ENCODE measurements at regions not wholly inside any gene's neighbourhood (a gene's known extent, or its start where the extent isn't known, plus 50 kb on each side); places are given as distances from the start of the nearest gene placed in this dataset.

DNA sequence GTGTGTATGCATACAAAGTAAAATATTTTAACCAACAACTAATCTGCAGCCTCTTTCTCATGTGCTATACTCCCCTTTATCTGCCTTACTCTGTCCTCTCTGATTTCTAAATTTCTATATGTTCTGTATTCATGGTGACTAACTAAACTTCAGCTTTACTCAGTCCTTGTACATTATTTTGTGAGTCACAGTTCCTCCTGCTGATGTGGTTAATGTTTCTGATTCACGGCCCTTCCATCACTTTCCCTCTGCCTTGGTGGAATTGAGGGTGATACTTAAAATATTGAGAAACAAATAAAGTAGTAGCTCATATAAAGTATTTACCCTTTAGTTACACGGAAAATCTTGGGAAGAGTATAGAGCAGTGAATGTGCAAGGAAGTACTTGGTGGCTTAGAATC is 899.1 kb upstream of the ZWINT start:
- H3K4me1 ChIP-seq (ENCODE audit: insufficient read depth, low read length): no peaks in the 10 kb centered on the region
- ChIA-PET POLR2A (ENCODE audit: partially characterized antibody) (no interaction called here), CTCF (ENCODE audit: partially characterized antibody) (no interaction called here)
- intact Hi-C loops (cut with micrococcal nuclease): no loop called here
- no peaks in the 10 kb centered on the region for H3K36me3 Mint-ChIP-seq
- H3K27me3 Mint-ChIP-seq: no peaks in the 10 kb centered on the region
- peaks cover 3 to 22% (median 6%) of the 10 kb centered on the region in 8 donors for H3K9me3 Mint-ChIP-seq
- no peaks in the 10 kb centered on the region for H3K4me1 Mint-ChIP-seq
- H3K27ac Mint-ChIP-seq: no peak overlapping the region
- H3K4me3 ChIP-seq (ENCODE audit: low read length in 2 of 2): no peak overlapping the region
- no peak overlapping the region for H3K4me3 Mint-ChIP-seq
- no peaks in the 10 kb centered on the region for H3K36me3 ChIP-seq (ENCODE audit: insufficient read depth, low read length)
- H3K27ac ChIP-seq (ENCODE audit: low read depth, low read length): no peak overlapping the region
- no peak for DNase-seq
- H3K27me3 ChIP-seq (ENCODE audit: insufficient read depth, low read length): no peaks in the 10 kb centered on the region
- peaks cover 0 to 4% of the 10 kb centered on the region in 2 donors for H3K9me3 ChIP-seq (ENCODE audit: control insufficient read depth in 1 of 2, low read length in 2 of 2)

DNA sequence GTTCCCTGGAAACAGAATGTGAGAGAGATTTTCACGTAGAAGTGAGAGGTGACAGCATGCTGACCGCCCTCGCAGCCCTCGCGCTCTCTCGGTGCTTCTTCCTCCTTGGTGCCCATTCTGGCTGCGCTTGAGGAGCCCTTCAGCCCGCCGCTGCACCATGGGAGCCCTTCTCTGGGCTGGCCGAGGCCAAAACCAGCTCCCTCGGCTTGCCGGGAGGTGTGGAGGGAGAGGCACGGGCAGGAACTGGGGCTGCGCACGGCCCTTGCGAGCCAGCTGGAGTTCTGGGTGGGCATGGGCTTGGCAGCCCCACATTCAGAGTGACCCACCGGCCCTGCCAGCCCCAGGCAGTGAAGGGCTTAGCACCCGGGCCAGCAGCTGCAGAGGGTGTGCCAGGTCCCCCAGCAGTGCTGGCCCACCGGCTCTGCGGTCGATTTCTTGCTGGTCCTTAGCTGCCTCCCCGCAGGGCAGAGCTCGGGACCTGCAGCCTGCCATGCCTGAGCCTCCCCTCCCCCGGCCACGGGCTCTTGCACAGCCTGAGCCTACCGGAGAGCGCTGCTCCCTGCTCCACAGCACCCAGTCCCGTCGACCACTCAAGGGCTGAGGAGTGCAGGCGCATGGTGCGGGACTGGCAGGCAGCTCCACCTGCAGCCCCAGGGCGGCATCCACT is 888.7 kb upstream of the ZWINT start:
- H3K27me3 ChIP-seq (ENCODE audit: insufficient read depth, low read length): no peaks in the 10 kb centered on the region
- Mint-ChIP-seq H3K4me3 (no peak overlapping the region), H3K27me3 (no peaks in the 10 kb centered on the region), H3K9me3 (peaks cover 0 to 8% (median 1%) of the 10 kb centered on the region in 8 donors), H3K27ac (no peak overlapping the region), H3K4me1 (no peaks in the 10 kb centered on the region), H3K36me3 (no peaks in the 10 kb centered on the region)
- no peak overlapping the region for H3K4me3 ChIP-seq (ENCODE audit: low read length in 2 of 2)
- H3K4me1 ChIP-seq (ENCODE audit: insufficient read depth, low read length): no peaks in the 10 kb centered on the region
- no peaks in the 10 kb centered on the region for H3K9me3 ChIP-seq (ENCODE audit: control insufficient read depth in 1 of 2, low read length in 2 of 2)
- H3K27ac ChIP-seq (ENCODE audit: low read depth, low read length): no peak overlapping the region
- peak in 1 of 5 donors; percentile 30 for DNase-seq
- H3K36me3 ChIP-seq (ENCODE audit: insufficient read depth, low read length): no peaks in the 10 kb centered on the region
- intact Hi-C loops (cut with micrococcal nuclease): no loop called here
- ChIA-PET POLR2A (ENCODE audit: partially characterized antibody) (no interaction called here), CTCF (ENCODE audit: partially characterized antibody) (no interaction called here)

DNA sequence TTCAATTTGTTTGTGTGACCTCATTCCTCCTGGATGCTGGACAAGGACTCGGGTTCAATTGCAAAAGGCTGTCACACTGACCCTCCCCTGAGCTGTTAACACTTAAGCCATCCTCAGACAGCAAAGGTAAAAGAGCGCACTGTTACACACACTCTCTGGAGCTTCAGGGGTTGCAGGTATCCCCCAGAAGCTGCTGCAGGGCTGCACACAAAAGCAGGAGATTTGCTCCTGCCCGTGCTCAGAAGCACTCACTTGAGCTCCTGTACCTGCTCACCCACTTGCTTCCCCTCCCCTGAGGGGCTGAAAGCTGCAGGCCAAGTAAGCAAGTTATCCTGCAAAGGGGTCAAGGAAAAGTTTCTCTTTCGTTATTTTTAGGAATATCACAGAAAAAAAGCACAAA is 886.2 kb upstream of the ZWINT start:
- Mint-ChIP-seq H3K4me3 (no peak overlapping the region), H3K36me3 (no peaks in the 10 kb centered on the region), H3K9me3 (peaks cover 0 to 6% (median 1%) of the 10 kb centered on the region in 8 donors), H3K27me3 (no peaks in the 10 kb centered on the region), H3K27ac (no peak overlapping the region), H3K4me1 (no peaks in the 10 kb centered on the region)
- H3K9me3 ChIP-seq (ENCODE audit: control insufficient read depth in 1 of 2, low read length in 2 of 2): no peaks in the 10 kb centered on the region
- no peak overlapping the region for H3K4me3 ChIP-seq (ENCODE audit: low read length in 2 of 2)
- H3K4me1 ChIP-seq (ENCODE audit: insufficient read depth, low read length): no peaks in the 10 kb centered on the region
- H3K27me3 ChIP-seq (ENCODE audit: insufficient read depth, low read length): no peaks in the 10 kb centered on the region
- intact Hi-C loops (cut with micrococcal nuclease): no loop called here
- no peak overlapping the region for H3K27ac ChIP-seq (ENCODE audit: low read depth, low read length)
- POLR2A ChIA-PET (ENCODE audit: partially characterized antibody): no interaction called here
- H3K36me3 ChIP-seq (ENCODE audit: insufficient read depth, low read length): no peaks in the 10 kb centered on the region
- CTCF ChIA-PET (ENCODE audit: partially characterized antibody): no interaction called here
- no peak for DNase-seq

DNA sequence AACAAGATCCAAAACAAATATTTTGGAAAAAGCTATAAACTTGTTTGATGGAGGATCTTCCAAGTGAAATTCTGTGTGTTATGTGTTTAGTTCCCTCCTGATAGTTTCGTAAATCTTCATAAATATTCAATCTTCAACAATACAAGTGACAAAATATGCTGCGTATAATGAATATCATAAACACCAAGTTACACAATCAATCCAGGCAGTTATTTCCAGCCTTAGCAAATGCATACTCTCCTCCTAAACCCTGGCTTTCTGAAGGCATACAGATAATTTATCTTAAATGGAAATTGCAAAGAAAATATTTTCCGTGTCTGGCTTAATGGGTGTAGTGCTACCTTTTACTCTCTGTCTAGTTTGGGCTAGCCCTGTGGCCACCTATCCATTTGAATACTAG is 864.9 kb upstream of the ZWINT start:
- Mint-ChIP-seq H3K36me3 (no peaks in the 10 kb centered on the region), H3K4me3 (no peak overlapping the region), H3K4me1 (no peaks in the 10 kb centered on the region), H3K27ac (no peak overlapping the region), H3K27me3 (no peaks in the 10 kb centered on the region), H3K9me3 (peaks cover 0 to 22% (median 7%) of the 10 kb centered on the region in 8 donors)
- Histone ChIP-seq H3K4me3 (ENCODE audit: low read length in 2 of 2) (no peak overlapping the region), H3K4me1 (ENCODE audit: insufficient read depth, low read length) (no peaks in the 10 kb centered on the region), H3K9me3 (ENCODE audit: control insufficient read depth in 1 of 2, low read length in 2 of 2) (no peaks in the 10 kb centered on the region), H3K27me3 (ENCODE audit: insufficient read depth, low read length) (no peaks in the 10 kb centered on the region), H3K36me3 (ENCODE audit: insufficient read depth, low read length) (no peaks in the 10 kb centered on the region), H3K27ac (ENCODE audit: low read depth, low read length) (no peak overlapping the region)
- ChIA-PET POLR2A (ENCODE audit: partially characterized antibody) (no interaction called here), CTCF (ENCODE audit: partially characterized antibody) (no interaction called here)
- intact Hi-C loops (cut with micrococcal nuclease): no loop called here
- no peak for DNase-seq

DNA sequence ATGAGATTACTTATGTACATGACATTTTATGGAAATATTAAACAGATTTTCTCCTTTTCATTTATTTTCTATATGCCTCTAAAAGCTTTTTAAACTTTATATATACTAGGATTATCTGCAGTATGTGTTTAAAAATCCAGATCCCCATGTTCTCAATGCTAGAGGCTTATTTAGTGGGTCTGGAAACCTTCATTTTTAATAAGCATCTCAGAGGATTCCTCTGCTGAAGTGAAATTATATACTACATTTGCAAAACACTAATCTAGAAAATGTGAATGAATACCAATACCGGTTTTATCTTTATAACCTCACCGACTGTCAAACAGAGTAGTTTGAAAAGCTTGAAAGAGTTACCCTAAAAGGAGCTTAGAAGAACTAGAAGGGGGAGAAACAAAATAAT is 863.8 kb upstream of the ZWINT start:
- no peak for DNase-seq
- Mint-ChIP-seq H3K9me3 (peaks cover 0 to 15% (median 4%) of the 10 kb centered on the region in 8 donors), H3K27ac (no peak overlapping the region), H3K4me1 (no peaks in the 10 kb centered on the region), H3K27me3 (no peaks in the 10 kb centered on the region), H3K36me3 (no peaks in the 10 kb centered on the region), H3K4me3 (no peak overlapping the region)
- Histone ChIP-seq H3K9me3 (ENCODE audit: control insufficient read depth in 1 of 2, low read length in 2 of 2) (no peaks in the 10 kb centered on the region), H3K27ac (ENCODE audit: low read depth, low read length) (no peak overlapping the region), H3K4me1 (ENCODE audit: insufficient read depth, low read length) (no peaks in the 10 kb centered on the region), H3K27me3 (ENCODE audit: insufficient read depth, low read length) (no peaks in the 10 kb centered on the region), H3K36me3 (ENCODE audit: insufficient read depth, low read length) (no peaks in the 10 kb centered on the region), H3K4me3 (ENCODE audit: low read length in 2 of 2) (no peak overlapping the region)
- intact Hi-C loops (cut with micrococcal nuclease): no loop called here
- ChIA-PET POLR2A (ENCODE audit: partially characterized antibody) (no interaction called here), CTCF (ENCODE audit: partially characterized antibody) (no interaction called here)

DNA sequence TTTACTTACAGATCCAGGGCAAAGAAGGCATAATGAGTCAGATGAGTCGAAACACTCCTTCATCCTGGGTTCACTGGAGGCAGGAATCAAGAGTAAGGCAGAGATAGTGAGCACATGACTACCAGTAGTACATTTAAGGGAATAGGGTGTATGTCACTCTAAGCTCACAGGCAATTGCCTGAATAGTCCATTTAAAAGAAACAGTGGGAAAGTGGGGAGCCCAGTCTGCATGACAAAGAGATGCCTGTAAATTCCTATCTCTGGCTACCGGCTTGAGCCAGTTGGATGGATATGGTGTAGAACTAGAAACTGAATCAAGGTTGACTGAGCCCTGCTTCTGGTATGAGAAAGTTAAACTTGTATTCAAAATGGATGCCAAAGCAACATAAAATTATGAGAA is 861.5 kb upstream of the ZWINT start:
- peaks cover 0 to 2% (median 0%) of the 10 kb centered on the region in 8 donors for H3K9me3 Mint-ChIP-seq

DNA sequence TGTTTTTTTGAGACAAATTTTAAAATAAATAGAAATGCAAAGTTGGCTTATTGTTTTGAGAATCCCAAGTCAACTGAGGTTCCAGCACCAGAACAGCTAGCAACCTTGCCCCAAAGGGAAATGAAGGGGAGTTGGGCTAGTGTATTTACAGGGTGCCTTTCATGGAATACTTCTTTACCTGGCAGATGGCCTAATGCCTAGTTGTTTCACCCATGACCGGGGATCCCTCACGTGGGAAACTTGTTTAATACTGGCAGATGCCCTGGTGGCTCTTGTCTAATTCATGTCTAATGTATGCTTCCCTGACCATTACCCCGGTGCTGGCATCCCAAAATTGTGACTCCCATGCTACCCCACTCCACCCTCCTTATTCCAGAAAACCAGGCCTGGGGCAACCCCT is 861.1 kb upstream of the ZWINT start:
- intact Hi-C loops (cut with micrococcal nuclease): no loop called here
- no peak overlapping the region for H3K4me3 ChIP-seq (ENCODE audit: low read length in 2 of 2)
- no peaks in the 10 kb centered on the region for H3K36me3 ChIP-seq (ENCODE audit: insufficient read depth, low read length)
- Mint-ChIP-seq H3K9me3 (peaks cover 0 to 2% (median 0%) of the 10 kb centered on the region in 8 donors), H3K27ac (no peak overlapping the region), H3K4me1 (no peaks in the 10 kb centered on the region), H3K4me3 (no peak overlapping the region), H3K27me3 (no peaks in the 10 kb centered on the region), H3K36me3 (no peaks in the 10 kb centered on the region)
- no peak overlapping the region for H3K27ac ChIP-seq (ENCODE audit: low read depth, low read length)
- no peaks in the 10 kb centered on the region for H3K27me3 ChIP-seq (ENCODE audit: insufficient read depth, low read length)
- H3K9me3 ChIP-seq (ENCODE audit: control insufficient read depth in 1 of 2, low read length in 2 of 2): no peaks in the 10 kb centered on the region
- CTCF ChIA-PET (ENCODE audit: partially characterized antibody): no interaction called here
- no peaks in the 10 kb centered on the region for H3K4me1 ChIP-seq (ENCODE audit: insufficient read depth, low read length)
- DNase-seq: no peak
- POLR2A ChIA-PET (ENCODE audit: partially characterized antibody): no interaction called here

More for the DNA sequence above, 861.5 kb upstream of the ZWINT start:
- Mint-ChIP-seq H3K27me3 (no peaks in the 10 kb centered on the region), H3K4me3 (no peak overlapping the region), H3K27ac (no peak overlapping the region), H3K4me1 (no peaks in the 10 kb centered on the region), H3K36me3 (no peaks in the 10 kb centered on the region)
- no peaks in the 10 kb centered on the region for H3K27me3 ChIP-seq (ENCODE audit: insufficient read depth, low read length)
- DNase-seq: no peak
- no peaks in the 10 kb centered on the region for H3K9me3 ChIP-seq (ENCODE audit: control insufficient read depth in 1 of 2, low read length in 2 of 2)
- H3K36me3 ChIP-seq (ENCODE audit: insufficient read depth, low read length): no peaks in the 10 kb centered on the region
- POLR2A ChIA-PET (ENCODE audit: partially characterized antibody): no interaction called here
- H3K4me3 ChIP-seq (ENCODE audit: low read length in 2 of 2): no peak overlapping the region
- intact Hi-C loops (cut with micrococcal nuclease): no loop called here
- H3K4me1 ChIP-seq (ENCODE audit: insufficient read depth, low read length): no peaks in the 10 kb centered on the region
- CTCF ChIA-PET (ENCODE audit: partially characterized antibody): no interaction called here
- H3K27ac ChIP-seq (ENCODE audit: low read depth, low read length): no peak overlapping the region

DNA sequence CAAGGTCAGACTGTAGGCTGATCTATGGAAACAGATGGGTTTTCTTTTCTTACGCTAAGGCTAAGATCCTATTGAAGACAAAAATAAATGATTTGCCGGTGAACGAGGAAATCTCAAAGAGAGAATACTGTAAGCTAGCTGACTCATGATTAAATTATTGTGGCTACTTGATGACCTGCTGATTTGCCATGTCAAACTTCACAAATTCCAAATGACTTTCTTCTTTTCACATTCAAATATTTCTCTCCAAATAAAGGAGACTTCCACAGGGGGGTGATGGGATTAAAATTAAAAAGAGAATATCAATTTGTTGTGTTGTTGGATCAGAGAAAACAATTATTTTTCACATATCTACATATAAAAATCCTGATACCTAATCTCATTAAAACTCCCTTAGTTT is 860.6 kb upstream of the ZWINT start:
- intact Hi-C loops (cut with micrococcal nuclease): no loop called here
- Histone ChIP-seq H3K36me3 (ENCODE audit: insufficient read depth, low read length) (no peaks in the 10 kb centered on the region), H3K4me1 (ENCODE audit: insufficient read depth, low read length) (no peaks in the 10 kb centered on the region), H3K27me3 (ENCODE audit: insufficient read depth, low read length) (no peaks in the 10 kb centered on the region), H3K27ac (ENCODE audit: low read depth, low read length) (no peak overlapping the region), H3K4me3 (ENCODE audit: low read length in 2 of 2) (no peak overlapping the region), H3K9me3 (ENCODE audit: control insufficient read depth in 1 of 2, low read length in 2 of 2) (no peaks in the 10 kb centered on the region)
- H3K9me3 Mint-ChIP-seq: peaks cover 0 to 2% (median 0%) of the 10 kb centered on the region in 8 donors
- CTCF ChIA-PET (ENCODE audit: partially characterized antibody): no interaction called here
- no peaks in the 10 kb centered on the region for H3K4me1 Mint-ChIP-seq
- POLR2A ChIA-PET (ENCODE audit: partially characterized antibody): no interaction called here
- H3K4me3 Mint-ChIP-seq: no peak overlapping the region
- no peaks in the 10 kb centered on the region for H3K36me3 Mint-ChIP-seq
- no peak overlapping the region for H3K27ac Mint-ChIP-seq
- no peaks in the 10 kb centered on the region for H3K27me3 Mint-ChIP-seq
- no peak for DNase-seq

All from CD4-positive, alpha-beta memory T cell (primary cell).